SK-N-SH (cell line): ENCODE measurements at regions not wholly inside any gene's neighbourhood (a gene's known extent, or its start where the extent isn't known, plus 50 kb on each side); places are given as distances from the start of the nearest gene placed in this dataset.
"Not testable (repeated sequence)": the region's sequence is repeated elsewhere in the genome, so short reads cannot be mapped to it uniquely, and the experiment has no call there.

Source experiments
- FOXM1 ChIP-seq: IDR thresholded peaks from 2 replicates; pipeline ENCODE4 v1.4.0; 2012; ENCODE audit warnings: low read depth, mild to moderate bottlenecking
- GATA2 ChIP-seq: sonication (generic); formaldehyde crosslinking; IDR thresholded peaks from 2 replicates; pipeline ENCODE4 v1.5.0; 2020; ENCODE audit warnings: mild to moderate bottlenecking, missing genetic modification reagents
- JUND ChIP-seq: IDR thresholded peaks from 2 replicates; pipeline ENCODE4 v1.4.0; 2012
- PBX3 ChIP-seq: IDR thresholded peaks from 2 replicates; pipeline ENCODE4; 2012
- POLR2AphosphoS5 ChIP-seq: IDR thresholded peaks from 2 replicates; pipeline ENCODE4 v1.6.1; 2012; ENCODE audit warnings: low read depth, low read length
- RAD21 ChIP-seq: IDR thresholded peaks from 2 replicates; pipeline ENCODE4 v1.6.1; 2012; ENCODE audit warnings: mild to moderate bottlenecking, low read length
- RCOR1 ChIP-seq: fragments of 150-350 bp; IDR thresholded peaks from 2 replicates; pipeline ENCODE4 v1.6.1; 2017; ENCODE audit warnings: antibody characterized with exemption, low read length
- SIN3A ChIP-seq: IDR thresholded peaks from 2 replicates; pipeline ENCODE4 v1.6.1; 2012; ENCODE audit warnings: low read depth, mild to moderate bottlenecking, low read length, moderate library complexity, borderline replicate concordance
- SMC3 ChIP-seq: IDR thresholded peaks from 2 replicates; pipeline ENCODE4 v1.6.1; 2012; ENCODE audit warnings: low read depth, low read length, improper control_type of control experiment
- TEAD4 ChIP-seq: IDR thresholded peaks from 2 replicates; pipeline ENCODE4 v1.4.0; 2012; ENCODE audit warnings: mild to moderate bottlenecking, borderline replicate concordance; ENCODE audit not compliant: insufficient read depth
- ZBTB33 ChIP-seq: IDR thresholded peaks from 2 replicates; pipeline ENCODE4 v1.4.0; 2012; ENCODE audit warnings: low read depth, borderline replicate concordance
- TF ChIP-seq, protein P1 (sequence below): fragments of 200-600 bp; sonication (generic); IDR thresholded peaks from 2 replicates; pipeline ENCODE4 v1.6.1; 2017; ENCODE audit warnings: antibody characterized with exemption, mild to moderate bottlenecking, moderate library complexity
- TF ChIP-seq, protein P2 (sequence below): fragments of 150-350 bp; IDR thresholded peaks from 2 replicates; pipeline ENCODE4 v1.6.1; 2017; ENCODE audit warnings: antibody characterized with exemption, low read length, low read depth, borderline replicate concordance
- TF ChIP-seq, protein P3 (sequence below): IDR thresholded peaks from 2 replicates; pipeline ENCODE4 v1.6.1; 2012; ENCODE audit warnings: mild to moderate bottlenecking, low read depth, low read length, moderate library complexity

DNA sequence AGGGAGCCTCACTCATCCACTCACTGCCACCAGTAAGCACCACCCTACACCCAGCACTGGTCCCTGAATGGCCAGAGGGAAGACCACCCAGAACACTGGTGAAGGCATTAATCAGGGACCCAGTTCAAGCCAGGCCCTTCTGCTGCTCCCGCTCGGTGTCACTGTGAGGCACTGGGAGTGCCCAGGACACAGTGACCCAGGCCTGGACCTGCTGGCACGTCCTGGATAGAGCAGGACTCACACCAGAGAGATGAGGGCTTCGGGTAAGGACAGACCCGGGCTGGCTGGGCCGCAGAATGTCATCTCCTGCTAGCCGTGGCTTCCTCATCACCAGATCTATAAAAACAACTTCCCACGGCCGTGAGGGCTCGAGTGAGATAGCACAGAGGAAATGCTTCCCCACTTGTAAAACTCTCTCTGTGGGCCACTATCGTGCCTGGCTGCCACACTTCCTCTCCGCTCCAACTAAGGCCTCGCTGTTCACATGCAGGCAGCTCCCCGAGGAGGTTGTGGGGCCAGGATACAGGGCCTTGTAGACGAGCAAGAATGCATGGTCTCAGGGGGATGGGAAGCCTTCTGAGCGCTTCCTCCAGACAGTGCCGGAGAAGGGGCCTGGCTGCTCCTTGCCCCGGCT lies 158.1 kb downstream of the NPIPB11 start:
- TF ChIP-seq, protein P1, sequence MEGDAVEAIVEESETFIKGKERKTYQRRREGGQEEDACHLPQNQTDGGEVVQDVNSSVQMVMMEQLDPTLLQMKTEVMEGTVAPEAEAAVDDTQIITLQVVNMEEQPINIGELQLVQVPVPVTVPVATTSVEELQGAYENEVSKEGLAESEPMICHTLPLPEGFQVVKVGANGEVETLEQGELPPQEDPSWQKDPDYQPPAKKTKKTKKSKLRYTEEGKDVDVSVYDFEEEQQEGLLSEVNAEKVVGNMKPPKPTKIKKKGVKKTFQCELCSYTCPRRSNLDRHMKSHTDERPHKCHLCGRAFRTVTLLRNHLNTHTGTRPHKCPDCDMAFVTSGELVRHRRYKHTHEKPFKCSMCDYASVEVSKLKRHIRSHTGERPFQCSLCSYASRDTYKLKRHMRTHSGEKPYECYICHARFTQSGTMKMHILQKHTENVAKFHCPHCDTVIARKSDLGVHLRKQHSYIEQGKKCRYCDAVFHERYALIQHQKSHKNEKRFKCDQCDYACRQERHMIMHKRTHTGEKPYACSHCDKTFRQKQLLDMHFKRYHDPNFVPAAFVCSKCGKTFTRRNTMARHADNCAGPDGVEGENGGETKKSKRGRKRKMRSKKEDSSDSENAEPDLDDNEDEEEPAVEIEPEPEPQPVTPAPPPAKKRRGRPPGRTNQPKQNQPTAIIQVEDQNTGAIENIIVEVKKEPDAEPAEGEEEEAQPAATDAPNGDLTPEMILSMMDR = not testable (repeated sequence)
- TF ChIP-seq JUND; POLR2AphosphoS5; TEAD4; FOXM1; RAD21; SMC3; ZBTB33; RCOR1; PBX3; GATA2 (CRISPR knock-in tag); SIN3A: not testable (repeated sequence)
- TF ChIP-seq, protein P2, sequence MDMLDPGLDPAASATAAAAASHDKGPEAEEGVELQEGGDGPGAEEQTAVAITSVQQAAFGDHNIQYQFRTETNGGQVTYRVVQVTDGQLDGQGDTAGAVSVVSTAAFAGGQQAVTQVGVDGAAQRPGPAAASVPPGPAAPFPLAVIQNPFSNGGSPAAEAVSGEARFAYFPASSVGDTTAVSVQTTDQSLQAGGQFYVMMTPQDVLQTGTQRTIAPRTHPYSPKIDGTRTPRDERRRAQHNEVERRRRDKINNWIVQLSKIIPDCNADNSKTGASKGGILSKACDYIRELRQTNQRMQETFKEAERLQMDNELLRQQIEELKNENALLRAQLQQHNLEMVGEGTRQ = not testable (repeated sequence)
- TF ChIP-seq, protein P3, sequence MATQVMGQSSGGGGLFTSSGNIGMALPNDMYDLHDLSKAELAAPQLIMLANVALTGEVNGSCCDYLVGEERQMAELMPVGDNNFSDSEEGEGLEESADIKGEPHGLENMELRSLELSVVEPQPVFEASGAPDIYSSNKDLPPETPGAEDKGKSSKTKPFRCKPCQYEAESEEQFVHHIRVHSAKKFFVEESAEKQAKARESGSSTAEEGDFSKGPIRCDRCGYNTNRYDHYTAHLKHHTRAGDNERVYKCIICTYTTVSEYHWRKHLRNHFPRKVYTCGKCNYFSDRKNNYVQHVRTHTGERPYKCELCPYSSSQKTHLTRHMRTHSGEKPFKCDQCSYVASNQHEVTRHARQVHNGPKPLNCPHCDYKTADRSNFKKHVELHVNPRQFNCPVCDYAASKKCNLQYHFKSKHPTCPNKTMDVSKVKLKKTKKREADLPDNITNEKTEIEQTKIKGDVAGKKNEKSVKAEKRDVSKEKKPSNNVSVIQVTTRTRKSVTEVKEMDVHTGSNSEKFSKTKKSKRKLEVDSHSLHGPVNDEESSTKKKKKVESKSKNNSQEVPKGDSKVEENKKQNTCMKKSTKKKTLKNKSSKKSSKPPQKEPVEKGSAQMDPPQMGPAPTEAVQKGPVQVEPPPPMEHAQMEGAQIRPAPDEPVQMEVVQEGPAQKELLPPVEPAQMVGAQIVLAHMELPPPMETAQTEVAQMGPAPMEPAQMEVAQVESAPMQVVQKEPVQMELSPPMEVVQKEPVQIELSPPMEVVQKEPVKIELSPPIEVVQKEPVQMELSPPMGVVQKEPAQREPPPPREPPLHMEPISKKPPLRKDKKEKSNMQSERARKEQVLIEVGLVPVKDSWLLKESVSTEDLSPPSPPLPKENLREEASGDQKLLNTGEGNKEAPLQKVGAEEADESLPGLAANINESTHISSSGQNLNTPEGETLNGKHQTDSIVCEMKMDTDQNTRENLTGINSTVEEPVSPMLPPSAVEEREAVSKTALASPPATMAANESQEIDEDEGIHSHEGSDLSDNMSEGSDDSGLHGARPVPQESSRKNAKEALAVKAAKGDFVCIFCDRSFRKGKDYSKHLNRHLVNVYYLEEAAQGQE = not testable (repeated sequence)
